GDM1 (cell line): ENCODE measurements at regions not wholly inside any gene's neighbourhood (a gene's known extent, or its start where the extent isn't known, plus 50 kb on each side); places are given as distances from the start of the nearest gene placed in this dataset.

Experiments used
- DNase-seq: peaks from one replicate; lab custom pipeline; 2025; lab: John Stamatoyannopoulos, UW

GRCh38 chr17:55668312-55668920, 54.2 kb downstream of the TMEM100 start:
- DNase-seq, result no peak

GRCh38 chr17:55666806-55667205, 55.9 kb downstream of the TMEM100 start:
- no peak for DNase-seq

- DNase-seq, result peak; percentile 40
These were observed 58.4 kb downstream of the TMEM100 start for GRCh38 chr17:55664287-55664686.

GRCh38 chr17:55663400-55663799, 59.3 kb downstream of the TMEM100 start:
- no peak for DNase-seq

GRCh38 chr17:55661963-55662834, 60.5 kb downstream of the TMEM100 start:
- DNase-seq, result no peak

GRCh38 chr17:55661256-55661758, 61.4 kb downstream of the TMEM100 start:
- DNase-seq, result no peak

- DNase-seq, result no peak
These were observed 62.3 kb downstream of the TMEM100 start for GRCh38 chr17:55660178-55660886.

GRCh38 chr17:55659661-55660060, 63.0 kb downstream of the TMEM100 start:
- DNase-seq, result no peak

GRCh38 chr17:55655777-55656176, 66.9 kb downstream of the TMEM100 start:
- no peak for DNase-seq

GRCh38 chr17:55654821-55655220, 67.8 kb downstream of the TMEM100 start:
- no peak for DNase-seq

- no peak for DNase-seq
These were observed 68.6 kb downstream of the TMEM100 start for GRCh38 chr17:55654022-55654421.

- DNase-seq, result no peak
These were observed 69.8 kb downstream of the TMEM100 start for GRCh38 chr17:55652825-55653224.

GRCh38 chr17:55652114-55652823, 70.4 kb downstream of the TMEM100 start:
- no peak for DNase-seq

GRCh38 chr17:55649957-55650597, 72.6 kb downstream of the TMEM100 start:
- no peak for DNase-seq

GRCh38 chr17:55648086-55648485, 74.6 kb downstream of the TMEM100 start:
- DNase-seq, result no peak

GRCh38 chr17:55645361-55645760, 77.3 kb downstream of the TMEM100 start:
- DNase-seq, result no peak

GRCh38 chr17:55644346-55644745, 78.3 kb downstream of the TMEM100 start:
- no peak for DNase-seq

- DNase-seq, result no peak
These were observed 79.9 kb downstream of the TMEM100 start for GRCh38 chr17:55642741-55643140.

GRCh38 chr17:55641676-55642081, 81.0 kb downstream of the TMEM100 start:
- DNase-seq, result peak; percentile 59

GRCh38 chr17:55639096-55639495, 83.6 kb downstream of the TMEM100 start:
- no peak for DNase-seq

GRCh38 chr17:55635253-55635914, 87.3 kb downstream of the TMEM100 start:
- no peak for DNase-seq
